Glutamatergic neuron (in vitro differentiated cells): ENCODE measurements at regions not wholly inside any gene's neighbourhood (a gene's known extent, or its start where the extent isn't known, plus 50 kb on each side); places are given as distances from the start of the nearest gene placed in this dataset.

Experiments used
- DNase-seq: peaks from one replicate; pipeline ENCODE4 v3.0.0; 2022
- H3K27ac Mint-ChIP-seq: one replicate; pipeline ENCODE4 v1.8.0; 2020; ENCODE audit warnings: mild to moderate bottlenecking, mixed read lengths, inconsistent platforms; ENCODE audit not compliant: unreplicated experiment
- H3K27me3 Mint-ChIP-seq: one replicate; pipeline ENCODE4 v1.8.0; 2020; ENCODE audit warnings: mild to moderate bottlenecking, moderate library complexity, mixed read lengths, inconsistent platforms; ENCODE audit not compliant: unreplicated experiment
- H3K36me3 Mint-ChIP-seq: one replicate; pipeline ENCODE4 v1.8.0; 2020; ENCODE audit warnings: mild to moderate bottlenecking, mixed read lengths, inconsistent platforms; ENCODE audit not compliant: unreplicated experiment
- H3K4me1 Mint-ChIP-seq: one replicate; pipeline ENCODE4 v1.8.0; 2020; ENCODE audit warnings: mild to moderate bottlenecking, low read depth, mixed read lengths, inconsistent platforms; ENCODE audit not compliant: unreplicated experiment
- H3K4me3 Mint-ChIP-seq: one replicate; pipeline ENCODE4 v1.8.0; 2020; ENCODE audit warnings: mild to moderate bottlenecking, mixed read lengths, inconsistent platforms; ENCODE audit not compliant: unreplicated experiment
- H3K9me3 Mint-ChIP-seq: one replicate; pipeline ENCODE4 v1.8.0; 2020; ENCODE audit warnings: mild to moderate bottlenecking, moderate library complexity, mixed read lengths, inconsistent platforms; ENCODE audit not compliant: unreplicated experiment
- TF ChIP-seq, protein P1 (sequence below): fragments of 200-600 bp; sonication (generic); IDR thresholded peaks from one replicate; pipeline ENCODE4 v1.5.0; 2021; ENCODE audit not compliant: partially characterized antibody, unreplicated experiment

DNA sequence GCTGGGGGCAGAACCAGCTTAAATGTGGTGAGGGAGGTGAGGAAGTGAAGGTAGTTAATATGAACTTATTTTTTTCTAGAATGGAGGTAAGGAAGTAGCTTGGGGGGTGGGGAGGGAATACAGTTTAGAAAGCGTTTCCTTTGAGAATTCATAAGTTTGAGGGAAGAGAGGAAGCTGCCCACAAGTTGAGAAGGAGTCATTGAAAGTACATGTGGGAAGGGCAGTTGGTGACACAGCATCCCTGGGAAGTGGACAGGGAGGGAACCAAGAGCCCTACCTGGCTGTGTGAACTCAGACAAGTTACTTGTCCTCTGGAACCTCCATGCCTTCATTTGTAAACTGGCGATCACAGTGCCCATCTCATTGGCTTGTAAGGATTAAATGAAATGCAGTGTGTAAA, 125.9 kb upstream of the SPON1 start:
- no peaks in the 10 kb centered on the region for H3K27me3 Mint-ChIP-seq
- no peaks in the 10 kb centered on the region for H3K9me3 Mint-ChIP-seq
- DNase-seq: no peak
- no peak overlapping the region for H3K27ac Mint-ChIP-seq
- no peaks in the 10 kb centered on the region for H3K4me1 Mint-ChIP-seq
- TF ChIP-seq, protein P1, sequence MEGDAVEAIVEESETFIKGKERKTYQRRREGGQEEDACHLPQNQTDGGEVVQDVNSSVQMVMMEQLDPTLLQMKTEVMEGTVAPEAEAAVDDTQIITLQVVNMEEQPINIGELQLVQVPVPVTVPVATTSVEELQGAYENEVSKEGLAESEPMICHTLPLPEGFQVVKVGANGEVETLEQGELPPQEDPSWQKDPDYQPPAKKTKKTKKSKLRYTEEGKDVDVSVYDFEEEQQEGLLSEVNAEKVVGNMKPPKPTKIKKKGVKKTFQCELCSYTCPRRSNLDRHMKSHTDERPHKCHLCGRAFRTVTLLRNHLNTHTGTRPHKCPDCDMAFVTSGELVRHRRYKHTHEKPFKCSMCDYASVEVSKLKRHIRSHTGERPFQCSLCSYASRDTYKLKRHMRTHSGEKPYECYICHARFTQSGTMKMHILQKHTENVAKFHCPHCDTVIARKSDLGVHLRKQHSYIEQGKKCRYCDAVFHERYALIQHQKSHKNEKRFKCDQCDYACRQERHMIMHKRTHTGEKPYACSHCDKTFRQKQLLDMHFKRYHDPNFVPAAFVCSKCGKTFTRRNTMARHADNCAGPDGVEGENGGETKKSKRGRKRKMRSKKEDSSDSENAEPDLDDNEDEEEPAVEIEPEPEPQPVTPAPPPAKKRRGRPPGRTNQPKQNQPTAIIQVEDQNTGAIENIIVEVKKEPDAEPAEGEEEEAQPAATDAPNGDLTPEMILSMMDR: no peak
- H3K36me3 Mint-ChIP-seq: no peaks in the 10 kb centered on the region
- no peak overlapping the region for H3K4me3 Mint-ChIP-seq

GRCh38 chr11:13837286-13837685, 125.2 kb upstream of the SPON1 start:
- Mint-ChIP-seq H3K27ac (no peak overlapping the region), H3K36me3 (no peaks in the 10 kb centered on the region), H3K4me3 (no peak overlapping the region), H3K4me1 (no peaks in the 10 kb centered on the region), H3K9me3 (no peaks in the 10 kb centered on the region), H3K27me3 (no peaks in the 10 kb centered on the region)
- TF ChIP-seq, protein P1: no peak
- no peak for DNase-seq

DNA sequence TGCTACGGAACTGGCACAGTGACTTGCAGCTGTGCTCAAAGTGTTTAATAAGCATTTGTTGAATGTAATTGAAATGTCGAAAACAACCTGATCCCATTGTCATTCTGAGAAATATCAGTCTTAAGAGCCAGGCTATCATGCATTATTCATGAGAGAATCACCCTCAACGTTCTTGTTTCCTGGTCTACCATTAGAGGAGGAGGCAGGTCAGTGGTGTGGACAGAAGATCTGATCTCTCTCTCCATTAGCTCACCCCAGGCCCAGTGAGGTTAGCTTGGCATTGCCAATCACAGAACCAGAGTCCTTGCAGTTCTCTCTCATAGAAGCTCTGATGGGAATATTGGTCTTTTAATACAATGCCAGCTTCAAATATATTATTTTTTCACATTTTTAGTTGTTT, 121.1 kb upstream of the SPON1 start:
- H3K27me3 Mint-ChIP-seq: no peaks in the 10 kb centered on the region
- TF ChIP-seq, protein P1: no peak
- no peaks in the 10 kb centered on the region for H3K36me3 Mint-ChIP-seq
- no peak for DNase-seq
- peaks cover 2% of the 10 kb centered on the region for H3K9me3 Mint-ChIP-seq
- no peak overlapping the region for H3K4me3 Mint-ChIP-seq
- H3K4me1 Mint-ChIP-seq: no peaks in the 10 kb centered on the region
- H3K27ac Mint-ChIP-seq: no peak overlapping the region

DNA sequence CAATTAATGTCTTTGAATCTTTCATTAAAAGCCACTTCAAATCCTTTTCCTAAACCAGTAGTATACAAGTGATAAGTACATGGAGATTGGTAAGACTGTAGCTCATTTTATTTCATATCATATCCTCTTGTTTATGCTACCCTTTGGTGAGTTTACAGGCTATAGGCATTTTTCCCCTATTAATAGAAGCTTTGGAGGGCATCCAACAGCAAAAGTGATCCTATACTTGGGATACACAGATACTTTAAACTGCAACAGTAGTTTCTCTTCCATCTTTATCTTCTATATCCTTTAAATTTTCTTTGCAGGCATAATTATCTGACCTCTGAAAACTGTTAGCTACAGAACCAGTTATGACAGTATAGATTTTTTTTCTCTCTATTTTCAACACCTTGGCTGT, 114.5 kb upstream of the SPON1 start:
- H3K27me3 Mint-ChIP-seq: peaks cover 2% of the 10 kb centered on the region
- no peak overlapping the region for H3K4me3 Mint-ChIP-seq
- H3K27ac Mint-ChIP-seq: no peak overlapping the region
- H3K36me3 Mint-ChIP-seq: no peaks in the 10 kb centered on the region
- peaks cover 11% of the 10 kb centered on the region for H3K4me1 Mint-ChIP-seq
- peaks cover 2% of the 10 kb centered on the region for H3K9me3 Mint-ChIP-seq
- TF ChIP-seq, protein P1: no peak
- no peak for DNase-seq

DNA sequence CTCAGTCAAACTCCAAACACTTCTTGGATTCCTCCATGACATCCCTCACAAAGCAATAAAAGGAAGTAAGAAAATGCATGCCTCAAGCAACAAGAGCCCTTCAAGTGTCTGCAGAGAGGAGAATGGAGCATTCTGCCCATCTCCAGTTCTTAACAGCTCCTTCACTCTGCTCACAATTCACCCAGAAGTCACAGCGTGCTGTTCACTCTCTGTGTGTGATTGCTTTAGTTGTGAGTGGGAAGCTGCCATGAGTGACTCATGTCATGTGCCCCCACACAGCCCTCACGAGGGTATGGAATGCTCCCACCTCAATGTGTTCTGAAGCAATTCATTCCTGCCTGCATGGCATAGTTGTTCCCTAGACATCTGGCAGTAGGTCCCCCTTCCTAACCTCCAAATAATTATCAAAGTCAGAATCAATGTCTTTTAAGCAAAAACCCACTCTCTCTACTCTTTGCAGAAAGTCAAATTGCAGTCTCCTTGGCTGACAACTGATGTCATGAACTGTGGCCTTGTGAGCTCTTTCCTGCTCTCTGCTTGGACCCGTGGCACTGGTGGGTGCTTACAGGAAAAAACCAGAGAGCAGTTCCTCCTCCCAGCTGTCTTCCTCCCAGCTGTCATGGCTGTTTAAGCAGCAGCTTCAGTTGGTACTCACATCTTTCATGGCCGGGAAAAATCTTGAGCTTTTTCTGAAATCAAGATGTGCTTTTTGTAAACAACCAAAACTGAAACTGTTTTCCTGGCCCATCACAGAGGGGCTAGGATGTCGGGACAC, 112.1 kb upstream of the SPON1 start:
- Mint-ChIP-seq H3K27me3 (peaks cover 2% of the 10 kb centered on the region), H3K4me3 (no peak overlapping the region), H3K27ac (no peak overlapping the region), H3K36me3 (no peaks in the 10 kb centered on the region), H3K4me1 (peaks cover 11% of the 10 kb centered on the region), H3K9me3 (no peaks in the 10 kb centered on the region)
- DNase-seq: no peak
- TF ChIP-seq, protein P1: no peak
